ENCODE measurements at regions not wholly inside any gene's neighbourhood (a gene's known extent, or its start where the extent isn't known, plus 50 kb on each side); places are given as distances from the start of the nearest gene placed in this dataset.
"Not testable (repeated sequence)": the region's sequence is repeated elsewhere in the genome, so short reads cannot be mapped to it uniquely, and the experiment has no call there.

DNA sequence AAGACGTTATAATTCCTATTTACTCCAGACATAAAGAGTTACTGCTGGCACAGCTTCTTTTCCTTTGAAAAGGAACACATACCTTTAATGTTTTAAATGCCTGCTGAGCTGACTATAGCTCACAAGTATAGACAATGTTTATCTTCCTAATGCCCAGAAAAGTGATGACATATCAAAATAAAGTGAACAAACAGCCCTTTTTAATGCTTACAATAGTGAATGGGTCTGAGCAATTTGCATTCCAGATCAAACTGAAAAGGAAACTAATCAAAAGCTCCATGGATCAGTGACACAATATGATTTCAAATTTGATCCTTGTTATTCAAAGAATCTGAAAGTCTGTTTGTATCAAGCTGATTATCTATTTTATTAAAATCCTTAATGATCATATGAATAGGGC, 233.6 kb upstream of the SEMA3E start:
- no peak for DNase-seq

- DNase-seq: no peak
These were observed 230.1 kb upstream of the SEMA3E start for GRCh38 chr7:83879063-83879462.

DNA sequence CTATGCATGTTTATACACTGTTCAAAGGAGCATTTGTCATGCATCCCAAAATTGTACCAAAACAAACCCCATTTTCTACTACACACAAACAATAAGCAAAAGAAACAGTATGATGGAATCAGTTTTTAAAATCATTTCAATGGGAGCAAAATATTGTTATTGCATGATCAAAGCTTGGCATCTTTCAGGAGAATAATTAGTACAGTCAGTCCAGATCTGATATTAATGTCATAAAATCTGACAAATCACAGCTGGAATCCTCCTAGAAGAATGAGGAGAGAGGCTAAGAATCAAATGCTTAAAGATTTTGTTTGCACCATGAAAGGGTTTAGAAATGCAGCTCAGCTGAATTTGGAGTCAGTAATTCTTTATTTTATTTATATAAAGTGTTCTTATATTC, 229.7 kb upstream of the SEMA3E start:
- DNase-seq: no peak

DNA sequence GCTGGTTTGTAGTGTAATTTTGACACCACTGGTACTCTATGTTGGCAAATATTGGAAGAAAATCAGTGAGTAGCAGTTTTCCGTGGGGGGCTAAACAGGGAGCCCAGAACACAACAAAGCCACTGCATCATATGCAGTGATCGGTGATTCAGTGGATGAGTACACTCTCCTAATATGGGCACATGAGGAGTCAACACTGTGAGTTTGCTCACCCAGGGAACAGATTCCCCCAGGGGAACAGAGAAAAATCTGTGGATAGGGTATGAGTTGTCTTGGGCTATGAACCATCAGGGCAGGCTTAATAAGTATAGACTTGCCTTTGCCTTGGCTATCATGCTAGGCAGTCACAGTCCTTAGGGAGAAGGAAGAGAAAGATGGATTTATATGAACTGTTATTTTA, 227.7 kb upstream of the SEMA3E start:
- DNase-seq: no peak

- DNase-seq: no peak
These were observed 224.5 kb upstream of the SEMA3E start for GRCh38 chr7:83873459-83873858.

GRCh38 chr7:83872501-83872900, 223.6 kb upstream of the SEMA3E start:
- no peak for DNase-seq

DNA sequence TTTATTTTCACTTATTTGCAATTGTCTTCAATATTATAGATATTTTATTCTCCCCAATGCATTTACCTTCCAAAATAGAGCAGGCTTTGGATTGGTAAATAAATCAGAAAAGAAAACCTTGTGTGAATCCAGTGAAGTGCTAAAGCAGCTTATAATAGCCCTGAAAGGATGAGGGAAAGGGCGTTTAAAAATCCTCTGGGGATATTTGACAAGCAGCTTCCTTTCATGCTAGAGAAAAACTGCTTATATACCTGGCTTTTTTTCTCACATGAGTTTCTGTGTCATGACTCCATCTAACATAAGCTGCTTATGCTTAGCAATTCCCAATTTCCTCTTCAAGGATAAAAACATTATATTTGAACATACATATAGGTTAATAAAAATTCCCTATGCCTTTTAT, 221.6 kb upstream of the SEMA3E start:
- DNase-seq: no peak

GRCh38 chr7:83866582-83866981, 217.6 kb upstream of the SEMA3E start:
- no peak for DNase-seq

GRCh38 chr7:83864551-83864950, 215.6 kb upstream of the SEMA3E start:
- no peak for DNase-seq

DNA sequence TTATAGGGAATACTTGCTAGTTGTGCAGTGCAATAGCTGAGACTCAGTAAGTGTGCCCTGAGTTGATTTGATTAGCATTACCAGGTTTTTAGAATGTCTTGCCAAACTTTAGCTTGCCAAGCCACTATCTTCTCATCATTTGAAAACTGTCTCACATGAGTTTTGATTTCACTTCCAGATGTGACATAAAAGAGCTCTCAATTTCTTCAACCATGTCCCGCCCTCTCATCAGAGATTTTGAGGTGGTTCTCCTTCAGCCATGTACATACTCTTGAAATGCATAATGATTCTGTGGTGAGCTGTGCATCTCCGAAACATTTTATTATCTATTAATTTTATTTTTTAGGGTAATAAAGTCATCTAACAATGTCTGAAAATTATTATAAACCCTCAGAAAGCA, 215.0 kb upstream of the SEMA3E start:
- DNase-seq: no peak

GRCh38 chr7:83861876-83862275, 212.9 kb upstream of the SEMA3E start:
- no peak for DNase-seq

DNA sequence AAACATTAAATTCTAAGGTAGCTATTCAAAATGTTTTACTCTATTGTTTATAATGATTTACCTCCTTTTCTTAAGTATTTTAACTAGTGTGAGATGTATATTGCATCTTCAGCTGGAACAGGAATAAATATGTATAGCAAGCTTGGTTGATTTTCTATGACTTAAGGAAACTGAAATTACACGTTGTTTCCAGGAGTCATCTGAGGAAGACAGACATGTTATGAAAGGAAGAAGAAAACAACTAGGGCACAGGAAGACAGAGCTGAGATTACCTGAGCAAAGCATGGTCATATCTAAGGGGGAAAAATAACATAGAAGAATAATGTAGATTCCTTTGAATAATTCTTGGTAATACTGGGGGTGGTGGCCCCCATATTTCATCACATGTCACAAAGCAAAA, 210.9 kb upstream of the SEMA3E start:
- no peak for DNase-seq

DNA sequence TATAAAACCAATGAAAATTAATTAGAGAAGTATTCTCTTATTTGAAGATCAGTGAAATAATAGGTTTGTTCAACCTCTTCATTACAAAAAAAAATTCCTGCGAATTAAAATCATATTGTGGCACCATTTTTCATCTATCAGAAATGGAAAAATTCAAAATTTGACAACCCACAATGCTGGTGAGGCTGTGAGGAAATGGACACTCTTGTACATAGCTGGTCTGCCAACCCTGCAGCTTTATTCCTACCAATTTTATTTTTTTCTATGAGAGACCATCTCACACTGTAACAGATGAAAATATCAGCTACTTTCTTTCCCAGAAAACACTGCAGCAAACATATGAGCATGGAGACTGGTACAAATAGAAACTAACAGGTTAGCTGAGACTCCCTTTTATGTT, 208.8 kb upstream of the SEMA3E start:
- no peak for DNase-seq

DNA sequence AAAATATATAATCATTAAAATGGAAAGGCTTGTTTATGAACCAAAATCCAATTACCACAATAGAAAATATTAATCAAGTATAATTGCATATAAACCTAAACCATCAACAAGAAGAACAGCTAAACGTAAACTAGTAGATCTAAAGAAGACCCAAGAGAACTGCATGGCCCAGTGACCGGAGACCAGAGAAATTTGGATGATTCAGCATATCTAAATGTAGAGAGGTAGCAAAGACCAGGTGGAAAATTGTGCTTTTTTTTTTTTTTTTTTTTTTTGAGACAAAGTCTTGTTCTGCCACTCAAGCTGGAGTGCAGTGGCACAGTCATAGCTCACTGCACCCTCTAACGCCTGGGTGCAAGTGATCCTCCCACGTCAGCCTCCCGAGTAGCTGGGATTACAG, 207.2 kb upstream of the SEMA3E start:
- no peak for DNase-seq

DNA sequence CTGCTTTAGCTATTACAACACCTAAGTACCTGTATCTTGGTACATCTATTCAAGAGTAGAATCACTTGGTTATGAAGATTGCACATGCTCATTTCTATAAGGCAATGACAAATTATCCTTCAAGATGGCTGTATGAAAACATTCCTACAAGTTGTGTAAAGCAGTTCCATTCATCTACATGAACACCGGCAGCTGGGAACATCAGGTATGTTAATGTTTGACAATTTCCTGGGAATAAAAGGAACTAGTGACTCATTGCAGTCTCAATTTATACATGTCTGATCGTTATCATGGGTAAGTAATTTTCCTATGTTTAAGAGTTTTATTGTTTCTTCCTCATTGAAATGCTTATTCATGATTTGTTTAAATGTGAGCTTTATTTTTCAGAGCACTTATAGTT, 203.2 kb upstream of the SEMA3E start:
- no peak for DNase-seq

GRCh38 chr7:83851551-83851950, 202.6 kb upstream of the SEMA3E start:
- DNase-seq: no peak

- no peak for DNase-seq
These were observed 202.0 kb upstream of the SEMA3E start for GRCh38 chr7:83850941-83851340.

GRCh38 chr7:83850125-83850524, 201.2 kb upstream of the SEMA3E start:
- no peak for DNase-seq

- no peak for DNase-seq
These were observed 200.2 kb upstream of the SEMA3E start for GRCh38 chr7:83849131-83849530.

- no peak for DNase-seq
These were observed 194.0 kb upstream of the SEMA3E start for GRCh38 chr7:83842894-83843293.

DNA sequence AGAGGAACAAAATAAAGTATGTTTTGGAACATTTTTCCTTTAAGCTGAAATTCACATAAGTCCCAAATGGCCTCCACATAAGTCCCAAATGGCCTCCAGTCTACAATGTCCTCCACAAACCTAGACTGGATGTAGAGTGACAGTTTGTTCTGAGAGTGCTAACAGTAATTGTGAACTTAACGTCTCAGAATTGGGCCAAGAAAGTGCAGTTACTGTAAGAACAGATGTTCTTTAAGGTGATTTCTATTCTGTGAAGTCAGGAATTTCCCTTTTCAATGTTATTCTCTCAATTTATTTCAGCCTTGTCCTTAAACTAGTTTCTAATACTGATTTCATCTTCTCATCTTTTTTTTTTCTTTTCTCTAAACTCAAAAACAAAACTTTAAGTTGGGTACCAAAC, 188.7 kb upstream of the SEMA3E start:
- no peak for DNase-seq

- no peak for DNase-seq
These were observed 187.1 kb upstream of the SEMA3E start for GRCh38 chr7:83836028-83836427.

DNA sequence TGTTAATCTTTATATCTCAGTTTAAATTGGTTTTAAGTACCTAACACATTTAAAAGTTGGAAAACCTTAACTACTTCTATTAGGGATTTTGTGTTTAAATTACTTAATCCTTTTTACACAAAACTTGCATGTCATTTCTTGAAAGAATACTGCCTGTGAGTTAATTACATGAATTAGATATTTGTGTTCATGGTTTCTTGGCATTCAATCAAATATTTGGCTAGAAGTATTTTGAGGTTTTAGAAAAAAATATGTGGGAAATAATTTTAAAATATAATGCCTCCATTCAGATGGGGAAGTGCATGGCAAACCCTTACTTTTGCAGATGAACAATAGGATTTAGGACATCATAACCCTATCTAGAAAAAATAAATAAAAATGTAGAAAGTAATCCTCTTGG, 186.5 kb upstream of the SEMA3E start:
- no peak for DNase-seq

GRCh38 chr7:83833721-83834120, 184.8 kb upstream of the SEMA3E start:
- not testable (repeated sequence) for DNase-seq

DNA sequence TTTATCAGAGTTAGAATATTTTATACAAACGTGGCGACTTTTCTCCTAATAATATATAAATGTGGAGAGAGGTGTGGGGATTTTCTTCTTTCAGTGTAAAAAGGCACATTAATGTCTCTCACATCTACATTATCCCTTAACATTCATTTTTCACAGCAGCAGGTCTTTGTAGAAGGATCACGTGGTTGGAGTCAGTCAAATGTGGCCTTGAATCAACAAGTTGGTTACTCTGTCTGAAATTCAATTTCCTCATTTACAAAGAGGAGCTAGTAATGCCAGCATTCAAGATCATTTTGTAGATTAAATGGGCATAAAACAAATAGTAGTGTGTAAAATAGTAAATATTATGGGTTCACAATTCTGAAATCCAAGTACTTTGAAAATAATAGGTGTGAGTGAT, 183.1 kb upstream of the SEMA3E start:
- DNase-seq: no peak

GRCh38 chr7:83827036-83827435, 178.1 kb upstream of the SEMA3E start:
- no peak for DNase-seq

Measured in NCI-H2029 treated with DMSO at 0.1 percent for 48 hours (cell line).